OCI-LY1 (cell line): ENCODE measurements at regions not wholly inside any gene's neighbourhood (a gene's known extent, or its start where the extent isn't known, plus 50 kb on each side); places are given as distances from the start of the nearest gene placed in this dataset.

Source experiments
- EZH2 ChIP-seq: fragments of 200-600 bp; sonication (generic), shearing (Covaris generic); IDR thresholded peaks from 2 replicates; pipeline ENCODE4 v1.8.0; 2017; ENCODE audit warnings: borderline replicate concordance, mixed run types, mild to moderate bottlenecking, antibody characterized with exemption, low read length, moderate library complexity, mixed read lengths
- TF ChIP-seq, protein P1 (sequence below): fragments of 200-600 bp; sonication (generic), shearing (Covaris generic); IDR thresholded peaks from 2 replicates; pipeline ENCODE4 v1.5.1; 2017; ENCODE audit warnings: mild to moderate bottlenecking, antibody characterized with exemption, low read length, moderate library complexity, mixed read lengths

DNA sequence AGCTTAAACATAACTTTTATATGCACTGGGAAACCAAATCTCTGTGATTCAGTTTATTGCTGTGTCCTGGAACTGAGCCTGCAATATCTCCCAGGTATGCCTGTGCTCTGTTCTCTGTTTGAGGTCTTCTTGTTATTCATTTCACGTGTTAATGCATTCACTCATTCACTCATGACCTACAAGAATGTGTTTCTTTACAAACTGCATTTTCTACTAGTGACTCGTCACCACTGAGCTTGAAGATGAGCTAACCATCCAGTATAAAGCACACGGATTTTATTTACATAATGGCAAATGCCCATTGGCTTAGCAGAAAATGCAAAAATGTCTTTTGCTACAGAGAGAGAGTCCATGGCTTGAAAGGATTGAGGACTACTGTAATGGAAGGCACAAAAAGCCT, 75.0 kb upstream of the DUSP10 start:
- TF ChIP-seq, protein P1, sequence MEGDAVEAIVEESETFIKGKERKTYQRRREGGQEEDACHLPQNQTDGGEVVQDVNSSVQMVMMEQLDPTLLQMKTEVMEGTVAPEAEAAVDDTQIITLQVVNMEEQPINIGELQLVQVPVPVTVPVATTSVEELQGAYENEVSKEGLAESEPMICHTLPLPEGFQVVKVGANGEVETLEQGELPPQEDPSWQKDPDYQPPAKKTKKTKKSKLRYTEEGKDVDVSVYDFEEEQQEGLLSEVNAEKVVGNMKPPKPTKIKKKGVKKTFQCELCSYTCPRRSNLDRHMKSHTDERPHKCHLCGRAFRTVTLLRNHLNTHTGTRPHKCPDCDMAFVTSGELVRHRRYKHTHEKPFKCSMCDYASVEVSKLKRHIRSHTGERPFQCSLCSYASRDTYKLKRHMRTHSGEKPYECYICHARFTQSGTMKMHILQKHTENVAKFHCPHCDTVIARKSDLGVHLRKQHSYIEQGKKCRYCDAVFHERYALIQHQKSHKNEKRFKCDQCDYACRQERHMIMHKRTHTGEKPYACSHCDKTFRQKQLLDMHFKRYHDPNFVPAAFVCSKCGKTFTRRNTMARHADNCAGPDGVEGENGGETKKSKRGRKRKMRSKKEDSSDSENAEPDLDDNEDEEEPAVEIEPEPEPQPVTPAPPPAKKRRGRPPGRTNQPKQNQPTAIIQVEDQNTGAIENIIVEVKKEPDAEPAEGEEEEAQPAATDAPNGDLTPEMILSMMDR = no peak
- TF ChIP-seq EZH2 = no peak
